WTC11 (cell line): ENCODE measurements at regions not wholly inside any gene's neighbourhood (a gene's known extent, or its start where the extent isn't known, plus 50 kb on each side); places are given as distances from the start of the nearest gene placed in this dataset.

ENCODE experiments used
- ATAC-seq: fragments of 200-7000 bp; cut with Tn5 transposase; 2 replicates; pipeline ENCODE4 v1.10.0; 2021; ENCODE audit warnings: mild to moderate bottlenecking, moderate library complexity
- CTCF ChIA-PET: fragments of 300-600 bp; sonication (Branson Sonifier 250); formaldehyde crosslinking; loops from one replicate; lab custom pipeline; 2021; ENCODE audit warnings: antibody characterized with exemption; lab: Charles Lee
- POLR2A ChIA-PET: fragments of 350-600 bp; sonication (Branson Sonifier 250); formaldehyde crosslinking; loops from one replicate; lab custom pipeline; 2021; ENCODE audit warnings: antibody characterized with exemption; lab: Charles Lee
- DNase-seq: peaks from one replicate; pipeline ENCODE4 v3.0.0; 2021; ENCODE audit warnings: low spot score
- H3K27ac Mint-ChIP-seq: 2 replicates; pipeline ENCODE4 v1.8.0; 2021; ENCODE audit warnings: mixed read lengths
- H3K27me3 Mint-ChIP-seq: 2 replicates; pipeline ENCODE4 v1.8.0; 2021; ENCODE audit warnings: low read depth, mild to moderate bottlenecking, moderate library complexity, mixed read lengths
- H3K36me3 Mint-ChIP-seq: 2 replicates; pipeline ENCODE4 v1.8.0; 2021; ENCODE audit warnings: mixed read lengths
- H3K4me1 Mint-ChIP-seq: 2 replicates; pipeline ENCODE4 v1.8.0; 2022; ENCODE audit warnings: mixed read lengths
- H3K4me3 Mint-ChIP-seq: 2 replicates; pipeline ENCODE4 v1.8.0; 2021; ENCODE audit warnings: mild to moderate bottlenecking, moderate library complexity, mixed read lengths
- H3K9me3 Mint-ChIP-seq: 2 replicates; pipeline ENCODE4 v1.8.0; 2021; ENCODE audit warnings: mixed read lengths
- CBFB ChIP-seq: sonication (generic); formaldehyde crosslinking; IDR thresholded peaks from 2 replicates; pipeline ENCODE4 v1.8.1; 2022; ENCODE audit warnings: mild to moderate bottlenecking, low read depth, missing genetic modification reagents
- ESRRA ChIP-seq: sonication (generic); formaldehyde crosslinking; IDR thresholded peaks from 2 replicates; pipeline ENCODE4 v1.8.1; 2022; ENCODE audit warnings: mild to moderate bottlenecking, missing genetic modification reagents, borderline replicate concordance
- GABPB1 ChIP-seq: sonication (generic); formaldehyde crosslinking; IDR thresholded peaks from 2 replicates; pipeline ENCODE4 v1.8.1; 2023; ENCODE audit warnings: mild to moderate bottlenecking, missing genetic modification reagents
- GRHL2 ChIP-seq: fragments of 250-450 bp; sonication (Bioruptor Pico); IDR thresholded peaks from 2 replicates; pipeline ENCODE4 v1.8.0; 2022; ENCODE audit warnings: mild to moderate bottlenecking, moderate library complexity; ENCODE audit not compliant: insufficient replicate concordance, severe bottlenecking
- GTF2I ChIP-seq: fragments of 250-450 bp; sonication (Bioruptor Pico); conservative IDR thresholded peaks from 2 replicates; pipeline ENCODE4 v1.4.0; 2021; ENCODE audit warnings: mild to moderate bottlenecking
- HMGA2 ChIP-seq: fragments of 250-450 bp; sonication (Bioruptor Pico); IDR thresholded peaks from 2 replicates; pipeline ENCODE4 v1.4.0; 2021; ENCODE audit warnings: mild to moderate bottlenecking, moderate library complexity
- KAT7 ChIP-seq: sonication (generic); formaldehyde crosslinking; IDR thresholded peaks from 2 replicates; pipeline ENCODE4 v1.8.1; 2023; ENCODE audit warnings: missing genetic modification reagents, mild to moderate bottlenecking, borderline replicate concordance
- NFATC4 ChIP-seq: fragments of 250-450 bp; sonication (Bioruptor Pico); IDR thresholded peaks from 2 replicates; pipeline ENCODE4 v1.9.0; 2021; ENCODE audit warnings: mild to moderate bottlenecking
- NFE2L1 ChIP-seq: sonication (generic); formaldehyde crosslinking; IDR thresholded peaks from 2 replicates; pipeline ENCODE4 v1.8.1; 2023; ENCODE audit warnings: missing genetic modification reagents
- NFYB ChIP-seq: sonication (generic); formaldehyde crosslinking; conservative IDR thresholded peaks from 2 replicates; pipeline ENCODE4 v1.8.0; 2022; ENCODE audit warnings: low read depth, missing genetic modification reagents
- NR2C2 ChIP-seq: sonication (generic); formaldehyde crosslinking; IDR thresholded peaks from 2 replicates; pipeline ENCODE4 v1.8.0; 2022; ENCODE audit warnings: mild to moderate bottlenecking, missing genetic modification reagents
- NR3C1 ChIP-seq: sonication (generic); formaldehyde crosslinking; conservative IDR thresholded peaks from 2 replicates; pipeline ENCODE4 v1.8.1; 2023; ENCODE audit warnings: low read depth, mild to moderate bottlenecking, missing genetic modification reagents
- RORB ChIP-seq: fragments of 250-450 bp; sonication (Bioruptor Pico); IDR thresholded peaks from 2 replicates; pipeline ENCODE4 v1.9.0; 2021; ENCODE audit warnings: mild to moderate bottlenecking
- TCF7 ChIP-seq: sonication (generic); formaldehyde crosslinking; IDR thresholded peaks from 2 replicates; pipeline ENCODE4 v1.8.0; 2022; ENCODE audit warnings: mild to moderate bottlenecking, low read depth, missing genetic modification reagents, moderate library complexity
- TEAD1 ChIP-seq: sonication (generic); formaldehyde crosslinking; IDR thresholded peaks from 2 replicates; pipeline ENCODE4 v1.8.0; 2022; ENCODE audit warnings: mild to moderate bottlenecking, missing genetic modification reagents
- ZNF138 ChIP-seq: sonication (generic); formaldehyde crosslinking; conservative IDR thresholded peaks from 2 replicates; pipeline ENCODE4 v1.8.1; 2022; ENCODE audit warnings: mild to moderate bottlenecking, moderate library complexity, missing genetic modification reagents
- ZNF317 ChIP-seq: sonication (generic); formaldehyde crosslinking; IDR thresholded peaks from 2 replicates; pipeline ENCODE4 v1.8.1; 2023; ENCODE audit warnings: low read depth, mild to moderate bottlenecking, moderate library complexity, missing genetic modification reagents, borderline replicate concordance
- ZNF416 ChIP-seq: fragments of 250-450 bp; sonication (Bioruptor Pico); IDR thresholded peaks from 2 replicates; pipeline ENCODE4 v1.9.0; 2021; ENCODE audit warnings: mild to moderate bottlenecking, inconsistent platforms
- TF ChIP-seq, protein P1 (sequence below): sonication (generic); formaldehyde crosslinking; IDR thresholded peaks from 2 replicates; pipeline ENCODE4 v1.8.0; 2023; ENCODE audit warnings: mild to moderate bottlenecking, missing genetic modification reagents
- TF ChIP-seq, protein P2 (sequence below): sonication (generic); formaldehyde crosslinking; IDR thresholded peaks from 2 replicates; pipeline ENCODE4 v1.8.1; 2023; ENCODE audit warnings: mild to moderate bottlenecking, missing genetic modification reagents, borderline replicate concordance
- TF ChIP-seq, protein P3 (sequence below): sonication (generic); formaldehyde crosslinking; IDR thresholded peaks from 2 replicates; pipeline ENCODE4 v1.8.1; 2023; ENCODE audit warnings: mild to moderate bottlenecking, missing genetic modification reagents, moderate library complexity
- TF ChIP-seq, protein P4 (sequence below): fragments of 250-450 bp; sonication (Bioruptor Pico); IDR thresholded peaks from 2 replicates; pipeline ENCODE4 v1.8.0; 2021; ENCODE audit warnings: mild to moderate bottlenecking

DNA sequence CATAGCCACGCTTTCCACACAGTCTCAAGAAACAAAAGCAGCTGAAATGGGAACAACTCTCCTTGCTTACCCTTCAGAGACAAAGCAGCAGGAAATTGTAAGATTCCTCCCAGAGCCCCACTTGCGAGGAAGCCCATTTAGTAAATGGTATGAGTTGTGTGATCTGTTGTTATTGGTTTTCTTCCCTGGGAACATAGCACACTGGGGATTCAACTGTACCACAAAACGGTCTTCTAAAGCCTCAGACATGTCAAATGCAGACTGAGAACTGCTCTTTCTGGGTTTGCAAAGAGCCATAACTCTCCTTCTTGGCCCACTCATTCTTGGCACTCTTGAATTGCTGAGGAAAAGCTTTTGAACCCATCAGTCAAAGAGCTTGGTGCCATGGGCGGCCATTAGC lies 101.0 kb upstream of the COL8A1 start:
- CTCF ChIA-PET = no interaction called here
- H3K4me3 Mint-ChIP-seq = no peak overlapping the region
- DNase-seq (no peak), ATAC-seq (no peak)
- no peak for TF ChIP-seq NFATC4 (CRISPR knock-in tag)
- no peak for TF ChIP-seq NR2C2 (CRISPR knock-in tag)
- no peak for TF ChIP-seq TEAD1 (CRISPR knock-in tag)
- TF ChIP-seq ZNF317 (CRISPR knock-in tag) = no peak
- no peak for TF ChIP-seq KAT7
- no peak overlapping the region for H3K27ac Mint-ChIP-seq
- POLR2A ChIA-PET = no interaction called here
- no peaks in the 10 kb centered on the region for H3K27me3 Mint-ChIP-seq
- H3K36me3 Mint-ChIP-seq = no peaks in the 10 kb centered on the region
- H3K4me1 Mint-ChIP-seq = peaks cover 14% of the 10 kb centered on the region
- H3K9me3 Mint-ChIP-seq = peaks cover 8% of the 10 kb centered on the region

DNA sequence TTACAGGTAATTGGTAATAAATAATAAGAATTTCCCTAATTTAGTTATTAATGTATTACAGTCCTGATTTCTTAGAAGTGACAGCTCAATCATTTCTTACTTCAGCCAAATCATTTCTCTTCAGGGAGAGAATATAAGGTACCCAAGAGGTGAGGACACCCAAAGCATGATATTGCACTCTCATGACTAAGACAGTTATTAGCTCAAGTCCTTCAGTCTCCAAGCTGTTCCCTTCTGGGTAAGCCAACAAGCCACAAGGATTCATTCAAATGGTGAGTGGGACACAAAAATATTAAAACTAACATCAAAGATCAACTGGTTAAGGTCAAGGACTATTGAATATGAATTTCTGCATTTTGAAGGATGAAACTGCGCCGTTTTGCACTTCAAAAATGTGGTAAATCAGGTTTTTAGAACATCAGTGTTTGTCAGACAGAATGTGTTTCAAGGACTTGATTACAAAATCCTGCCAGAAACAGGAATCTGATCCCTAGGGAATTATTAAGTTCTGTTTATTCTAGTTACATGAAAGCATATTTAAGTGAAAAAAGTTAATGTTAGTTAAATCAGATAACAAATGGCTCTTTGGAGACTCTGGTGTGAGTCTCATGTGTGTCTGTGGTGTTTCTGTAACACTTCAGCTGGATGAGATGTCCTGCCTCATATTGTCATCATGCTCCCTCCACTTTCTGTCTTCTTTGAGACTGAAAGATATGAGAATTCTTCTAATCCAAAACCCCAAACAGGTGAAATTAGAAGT lies 101.7 kb upstream of the COL8A1 start:
- ChIA-PET POLR2A (no interaction called here), CTCF (no interaction called here)
- DNase-seq = no peak
- peaks cover 8% of the 10 kb centered on the region for H3K9me3 Mint-ChIP-seq
- no peaks in the 10 kb centered on the region for H3K36me3 Mint-ChIP-seq
- H3K4me3 Mint-ChIP-seq = no peak overlapping the region
- H3K4me1 Mint-ChIP-seq = peaks cover 16% of the 10 kb centered on the region
- no peak for TF ChIP-seq GRHL2 (CRISPR knock-in tag)
- no peak for TF ChIP-seq HMGA2 (CRISPR knock-in tag)
- TF ChIP-seq RORB (CRISPR knock-in tag) = no peak
- H3K27me3 Mint-ChIP-seq = no peaks in the 10 kb centered on the region
- H3K27ac Mint-ChIP-seq = no peak overlapping the region
- ATAC-seq = no peak

DNA sequence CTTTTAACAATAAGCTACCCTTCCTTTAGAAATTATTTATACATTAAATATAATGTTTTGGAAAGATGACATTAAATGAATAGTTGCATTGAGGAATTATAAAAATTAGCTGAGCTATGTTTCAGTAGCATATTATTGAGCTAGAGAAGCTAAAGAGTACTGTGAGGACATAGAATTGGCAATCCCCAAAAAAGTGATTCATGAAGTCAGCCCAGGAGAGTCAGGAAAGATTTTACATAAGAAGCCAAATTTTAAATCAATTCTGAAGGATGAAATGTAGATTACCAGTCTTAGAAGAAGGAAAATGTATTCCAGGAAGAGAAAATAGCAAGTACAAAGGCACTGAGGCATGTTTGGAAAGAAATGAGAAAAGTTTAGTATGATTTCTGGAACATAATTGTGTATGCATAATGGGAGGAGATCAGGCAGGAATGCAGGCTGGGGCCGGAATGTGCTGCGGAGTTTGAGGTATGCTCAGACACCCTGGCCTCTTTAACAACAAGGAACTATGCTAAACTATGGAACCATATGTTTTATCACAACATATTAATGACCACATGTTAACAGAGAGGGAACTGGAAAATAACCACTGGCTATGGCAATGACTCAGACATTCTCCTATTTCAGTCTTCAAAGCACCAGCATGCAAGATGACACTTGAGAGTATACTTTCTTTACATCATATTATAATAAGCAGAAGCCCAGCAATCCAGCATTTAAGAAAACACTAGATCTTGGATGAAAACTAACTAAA lies 103.3 kb upstream of the COL8A1 start:
- no peak for DNase-seq
- peaks cover 13% of the 10 kb centered on the region for H3K4me1 Mint-ChIP-seq
- H3K27ac Mint-ChIP-seq = no peak overlapping the region
- ChIA-PET CTCF (no interaction called here), POLR2A (no interaction called here)
- no peak overlapping the region for H3K4me3 Mint-ChIP-seq
- no peaks in the 10 kb centered on the region for H3K27me3 Mint-ChIP-seq
- no peak for ATAC-seq
- peaks cover 6% of the 10 kb centered on the region for H3K9me3 Mint-ChIP-seq
- H3K36me3 Mint-ChIP-seq = no peaks in the 10 kb centered on the region
- TF ChIP-seq, protein P1, sequence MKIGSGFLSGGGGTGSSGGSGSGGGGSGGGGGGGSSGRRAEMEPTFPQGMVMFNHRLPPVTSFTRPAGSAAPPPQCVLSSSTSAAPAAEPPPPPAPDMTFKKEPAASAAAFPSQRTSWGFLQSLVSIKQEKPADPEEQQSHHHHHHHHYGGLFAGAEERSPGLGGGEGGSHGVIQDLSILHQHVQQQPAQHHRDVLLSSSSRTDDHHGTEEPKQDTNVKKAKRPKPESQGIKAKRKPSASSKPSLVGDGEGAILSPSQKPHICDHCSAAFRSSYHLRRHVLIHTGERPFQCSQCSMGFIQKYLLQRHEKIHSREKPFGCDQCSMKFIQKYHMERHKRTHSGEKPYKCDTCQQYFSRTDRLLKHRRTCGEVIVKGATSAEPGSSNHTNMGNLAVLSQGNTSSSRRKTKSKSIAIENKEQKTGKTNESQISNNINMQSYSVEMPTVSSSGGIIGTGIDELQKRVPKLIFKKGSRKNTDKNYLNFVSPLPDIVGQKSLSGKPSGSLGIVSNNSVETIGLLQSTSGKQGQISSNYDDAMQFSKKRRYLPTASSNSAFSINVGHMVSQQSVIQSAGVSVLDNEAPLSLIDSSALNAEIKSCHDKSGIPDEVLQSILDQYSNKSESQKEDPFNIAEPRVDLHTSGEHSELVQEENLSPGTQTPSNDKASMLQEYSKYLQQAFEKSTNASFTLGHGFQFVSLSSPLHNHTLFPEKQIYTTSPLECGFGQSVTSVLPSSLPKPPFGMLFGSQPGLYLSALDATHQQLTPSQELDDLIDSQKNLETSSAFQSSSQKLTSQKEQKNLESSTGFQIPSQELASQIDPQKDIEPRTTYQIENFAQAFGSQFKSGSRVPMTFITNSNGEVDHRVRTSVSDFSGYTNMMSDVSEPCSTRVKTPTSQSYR = no peak
- TF ChIP-seq TCF7 (CRISPR knock-in tag) (no peak), ESRRA (no peak), GABPB1 (CRISPR knock-in tag) (no peak), NFYB (CRISPR knock-in tag) (no peak), NR3C1 (CRISPR knock-in tag) (no peak), GRHL2 (CRISPR knock-in tag) (no peak), KAT7 (no peak), ZNF416 (CRISPR knock-in tag) (no peak), CBFB (CRISPR knock-in tag) (no peak), ZNF138 (CRISPR knock-in tag) (no peak), NFE2L1 (CRISPR knock-in tag) (no peak), GTF2I (CRISPR knock-in tag) (no peak)
- TF ChIP-seq, protein P2, sequence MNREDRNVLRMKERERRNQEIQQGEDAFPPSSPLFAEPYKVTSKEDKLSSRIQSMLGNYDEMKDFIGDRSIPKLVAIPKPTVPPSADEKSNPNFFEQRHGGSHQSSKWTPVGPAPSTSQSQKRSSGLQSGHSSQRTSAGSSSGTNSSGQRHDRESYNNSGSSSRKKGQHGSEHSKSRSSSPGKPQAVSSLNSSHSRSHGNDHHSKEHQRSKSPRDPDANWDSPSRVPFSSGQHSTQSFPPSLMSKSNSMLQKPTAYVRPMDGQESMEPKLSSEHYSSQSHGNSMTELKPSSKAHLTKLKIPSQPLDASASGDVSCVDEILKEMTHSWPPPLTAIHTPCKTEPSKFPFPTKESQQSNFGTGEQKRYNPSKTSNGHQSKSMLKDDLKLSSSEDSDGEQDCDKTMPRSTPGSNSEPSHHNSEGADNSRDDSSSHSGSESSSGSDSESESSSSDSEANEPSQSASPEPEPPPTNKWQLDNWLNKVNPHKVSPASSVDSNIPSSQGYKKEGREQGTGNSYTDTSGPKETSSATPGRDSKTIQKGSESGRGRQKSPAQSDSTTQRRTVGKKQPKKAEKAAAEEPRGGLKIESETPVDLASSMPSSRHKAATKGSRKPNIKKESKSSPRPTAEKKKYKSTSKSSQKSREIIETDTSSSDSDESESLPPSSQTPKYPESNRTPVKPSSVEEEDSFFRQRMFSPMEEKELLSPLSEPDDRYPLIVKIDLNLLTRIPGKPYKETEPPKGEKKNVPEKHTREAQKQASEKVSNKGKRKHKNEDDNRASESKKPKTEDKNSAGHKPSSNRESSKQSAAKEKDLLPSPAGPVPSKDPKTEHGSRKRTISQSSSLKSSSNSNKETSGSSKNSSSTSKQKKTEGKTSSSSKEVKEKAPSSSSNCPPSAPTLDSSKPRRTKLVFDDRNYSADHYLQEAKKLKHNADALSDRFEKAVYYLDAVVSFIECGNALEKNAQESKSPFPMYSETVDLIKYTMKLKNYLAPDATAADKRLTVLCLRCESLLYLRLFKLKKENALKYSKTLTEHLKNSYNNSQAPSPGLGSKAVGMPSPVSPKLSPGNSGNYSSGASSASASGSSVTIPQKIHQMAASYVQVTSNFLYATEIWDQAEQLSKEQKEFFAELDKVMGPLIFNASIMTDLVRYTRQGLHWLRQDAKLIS (CRISPR knock-in tag) = no peak
- TF ChIP-seq, protein P3, sequence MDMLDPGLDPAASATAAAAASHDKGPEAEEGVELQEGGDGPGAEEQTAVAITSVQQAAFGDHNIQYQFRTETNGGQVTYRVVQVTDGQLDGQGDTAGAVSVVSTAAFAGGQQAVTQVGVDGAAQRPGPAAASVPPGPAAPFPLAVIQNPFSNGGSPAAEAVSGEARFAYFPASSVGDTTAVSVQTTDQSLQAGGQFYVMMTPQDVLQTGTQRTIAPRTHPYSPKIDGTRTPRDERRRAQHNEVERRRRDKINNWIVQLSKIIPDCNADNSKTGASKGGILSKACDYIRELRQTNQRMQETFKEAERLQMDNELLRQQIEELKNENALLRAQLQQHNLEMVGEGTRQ (CRISPR knock-in tag) = no peak
- TF ChIP-seq, protein P4, sequence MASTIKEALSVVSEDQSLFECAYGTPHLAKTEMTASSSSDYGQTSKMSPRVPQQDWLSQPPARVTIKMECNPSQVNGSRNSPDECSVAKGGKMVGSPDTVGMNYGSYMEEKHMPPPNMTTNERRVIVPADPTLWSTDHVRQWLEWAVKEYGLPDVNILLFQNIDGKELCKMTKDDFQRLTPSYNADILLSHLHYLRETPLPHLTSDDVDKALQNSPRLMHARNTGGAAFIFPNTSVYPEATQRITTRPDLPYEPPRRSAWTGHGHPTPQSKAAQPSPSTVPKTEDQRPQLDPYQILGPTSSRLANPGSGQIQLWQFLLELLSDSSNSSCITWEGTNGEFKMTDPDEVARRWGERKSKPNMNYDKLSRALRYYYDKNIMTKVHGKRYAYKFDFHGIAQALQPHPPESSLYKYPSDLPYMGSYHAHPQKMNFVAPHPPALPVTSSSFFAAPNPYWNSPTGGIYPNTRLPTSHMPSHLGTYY (CRISPR knock-in tag) = no peak
